ENCODE measurements at regions not wholly inside any gene's neighbourhood (a gene's known extent, or its start where the extent isn't known, plus 50 kb on each side); places are given as distances from the start of the nearest gene placed in this dataset.

GRCh38 chrX:125694171-125694570 is 374.5 kb downstream of the TEX13C start:
- no peak overlapping the region for H3K27ac ChIP-seq (ENCODE audit: poor library complexity, severe bottlenecking)
- TF ChIP-seq, protein P1, sequence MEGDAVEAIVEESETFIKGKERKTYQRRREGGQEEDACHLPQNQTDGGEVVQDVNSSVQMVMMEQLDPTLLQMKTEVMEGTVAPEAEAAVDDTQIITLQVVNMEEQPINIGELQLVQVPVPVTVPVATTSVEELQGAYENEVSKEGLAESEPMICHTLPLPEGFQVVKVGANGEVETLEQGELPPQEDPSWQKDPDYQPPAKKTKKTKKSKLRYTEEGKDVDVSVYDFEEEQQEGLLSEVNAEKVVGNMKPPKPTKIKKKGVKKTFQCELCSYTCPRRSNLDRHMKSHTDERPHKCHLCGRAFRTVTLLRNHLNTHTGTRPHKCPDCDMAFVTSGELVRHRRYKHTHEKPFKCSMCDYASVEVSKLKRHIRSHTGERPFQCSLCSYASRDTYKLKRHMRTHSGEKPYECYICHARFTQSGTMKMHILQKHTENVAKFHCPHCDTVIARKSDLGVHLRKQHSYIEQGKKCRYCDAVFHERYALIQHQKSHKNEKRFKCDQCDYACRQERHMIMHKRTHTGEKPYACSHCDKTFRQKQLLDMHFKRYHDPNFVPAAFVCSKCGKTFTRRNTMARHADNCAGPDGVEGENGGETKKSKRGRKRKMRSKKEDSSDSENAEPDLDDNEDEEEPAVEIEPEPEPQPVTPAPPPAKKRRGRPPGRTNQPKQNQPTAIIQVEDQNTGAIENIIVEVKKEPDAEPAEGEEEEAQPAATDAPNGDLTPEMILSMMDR (IDR thresholded peaks at IDR 0.05; ENCODE audit: poor library complexity, severe bottlenecking): no peak
- H3K27me3 ChIP-seq (ENCODE audit: insufficient read depth, poor library complexity, severe bottlenecking): no peaks in the 10 kb centered on the region
- ATAC-seq (ENCODE audit: low read depth) (no peak), DNase-seq (ENCODE audit: low spot score) (no peak)
- H3K9me3 ChIP-seq (ENCODE audit: severe bottlenecking): no peaks in the 10 kb centered on the region
- H3K4me3 ChIP-seq (ENCODE audit: severe bottlenecking): no peak overlapping the region
- no peaks in the 10 kb centered on the region for H3K36me3 ChIP-seq (ENCODE audit: low read depth)
- no peaks in the 10 kb centered on the region for H3K4me1 ChIP-seq (ENCODE audit: insufficient read depth, poor library complexity, severe bottlenecking)

DNA sequence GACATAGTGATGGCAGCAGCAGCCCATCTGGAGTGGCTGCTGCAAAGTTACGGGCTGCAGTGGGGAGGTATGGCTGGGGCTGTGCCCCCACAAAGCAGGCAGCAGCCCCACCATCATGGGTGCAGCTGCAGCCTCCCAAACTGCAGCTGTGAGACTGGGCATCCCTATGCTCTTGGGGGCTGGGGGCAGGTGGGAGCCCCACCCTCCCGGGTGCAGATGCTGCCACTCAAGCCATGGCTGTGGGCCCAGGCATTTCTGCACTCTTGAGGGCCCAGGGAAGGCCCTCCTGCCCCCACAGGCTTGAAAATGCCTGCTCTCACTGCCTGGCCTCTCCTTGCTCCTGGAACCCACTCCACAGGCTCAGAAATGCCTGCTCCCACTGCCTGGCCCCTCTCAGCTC is 389.4 kb downstream of the TEX13C start:
- TF ChIP-seq, protein P1 (IDR thresholded peaks at IDR 0.05; ENCODE audit: poor library complexity, severe bottlenecking): no peak
- ATAC-seq (ENCODE audit: low read depth) (no peak), DNase-seq (ENCODE audit: low spot score) (no peak)
- H3K27me3 ChIP-seq (ENCODE audit: insufficient read depth, poor library complexity, severe bottlenecking): no peaks in the 10 kb centered on the region
- H3K9me3 ChIP-seq (ENCODE audit: severe bottlenecking): no peaks in the 10 kb centered on the region
- no peaks in the 10 kb centered on the region for H3K4me1 ChIP-seq (ENCODE audit: insufficient read depth, poor library complexity, severe bottlenecking)
- H3K4me3 ChIP-seq (ENCODE audit: severe bottlenecking): no peak overlapping the region
- no peak overlapping the region for H3K27ac ChIP-seq (ENCODE audit: poor library complexity, severe bottlenecking)
- no peaks in the 10 kb centered on the region for H3K36me3 ChIP-seq (ENCODE audit: low read depth)

GRCh38 chrX:125709532-125709931 is 389.9 kb downstream of the TEX13C start:
- no peak for DNase-seq (ENCODE audit: low spot score)

GRCh38 chrX:125710403-125711062 is 390.9 kb downstream of the TEX13C start:
- H3K9me3 ChIP-seq (ENCODE audit: severe bottlenecking): no peaks in the 10 kb centered on the region
- H3K36me3 ChIP-seq (ENCODE audit: low read depth): no peaks in the 10 kb centered on the region
- no peaks in the 10 kb centered on the region for H3K27me3 ChIP-seq (ENCODE audit: insufficient read depth, poor library complexity, severe bottlenecking)
- DNase-seq (ENCODE audit: low spot score): no peak
- no peak overlapping the region for H3K4me3 ChIP-seq (ENCODE audit: severe bottlenecking)
- H3K27ac ChIP-seq (ENCODE audit: poor library complexity, severe bottlenecking): no peak overlapping the region
- no peaks in the 10 kb centered on the region for H3K4me1 ChIP-seq (ENCODE audit: insufficient read depth, poor library complexity, severe bottlenecking)
- TF ChIP-seq, protein P1 (IDR thresholded peaks at IDR 0.05; ENCODE audit: poor library complexity, severe bottlenecking): no peak
- no peak for ATAC-seq (ENCODE audit: low read depth)

More at GRCh38 chrX:125709532-125709931, 389.9 kb downstream of the TEX13C start:
- H3K9me3 ChIP-seq (ENCODE audit: severe bottlenecking): no peaks in the 10 kb centered on the region
- H3K4me3 ChIP-seq (ENCODE audit: severe bottlenecking): no peak overlapping the region
- no peak for ATAC-seq (ENCODE audit: low read depth)
- TF ChIP-seq, protein P1 (IDR thresholded peaks at IDR 0.05; ENCODE audit: poor library complexity, severe bottlenecking): no peak
- no peaks in the 10 kb centered on the region for H3K36me3 ChIP-seq (ENCODE audit: low read depth)
- H3K27me3 ChIP-seq (ENCODE audit: insufficient read depth, poor library complexity, severe bottlenecking): no peaks in the 10 kb centered on the region
- H3K27ac ChIP-seq (ENCODE audit: poor library complexity, severe bottlenecking): no peak overlapping the region
- no peaks in the 10 kb centered on the region for H3K4me1 ChIP-seq (ENCODE audit: insufficient read depth, poor library complexity, severe bottlenecking)

DNA sequence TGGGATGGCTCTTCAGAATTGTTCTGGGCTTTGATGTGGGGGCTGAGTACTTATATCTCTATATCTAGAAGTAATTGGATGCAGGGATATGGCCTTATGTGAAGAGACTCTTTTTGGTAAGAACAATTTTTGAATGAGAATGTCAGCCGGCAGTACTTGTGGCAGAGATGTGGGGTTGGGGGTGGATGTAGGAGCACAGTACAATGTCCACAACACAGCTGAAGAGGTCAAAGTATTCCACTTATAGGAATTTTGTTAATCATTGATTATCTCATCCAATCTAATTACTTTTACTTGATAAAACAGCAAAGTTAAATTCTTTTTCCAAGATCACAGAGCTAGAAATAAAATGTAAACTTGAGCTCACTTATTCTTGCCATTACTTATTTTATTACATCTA is 391.4 kb downstream of the TEX13C start:
- ATAC-seq (ENCODE audit: low read depth): no peak
- H3K27ac ChIP-seq (ENCODE audit: poor library complexity, severe bottlenecking): no peak overlapping the region
- TF ChIP-seq, protein P1 (IDR thresholded peaks at IDR 0.05; ENCODE audit: poor library complexity, severe bottlenecking): no peak
- H3K27me3 ChIP-seq (ENCODE audit: insufficient read depth, poor library complexity, severe bottlenecking): no peaks in the 10 kb centered on the region
- H3K36me3 ChIP-seq (ENCODE audit: low read depth): no peaks in the 10 kb centered on the region
- H3K4me1 ChIP-seq (ENCODE audit: insufficient read depth, poor library complexity, severe bottlenecking): no peaks in the 10 kb centered on the region
- H3K9me3 ChIP-seq (ENCODE audit: severe bottlenecking): no peaks in the 10 kb centered on the region
- no peak overlapping the region for H3K4me3 ChIP-seq (ENCODE audit: severe bottlenecking)
- no peak for DNase-seq (ENCODE audit: low spot score)

All from RWPE2 (cell line).